Upper lobe of left lung (tissue), 4 donors: ENCODE measurements at regions not wholly inside any gene's neighbourhood (a gene's known extent, or its start where the extent isn't known, plus 50 kb on each side); places are given as distances from the start of the nearest gene placed in this dataset.
"Not testable (repeated sequence)": the region's sequence is repeated elsewhere in the genome, so short reads cannot be mapped to it uniquely, and the experiment has no call there.

Experiments
- CTCF ChIP-seq, 6 experiments: fragments of 450-650 bp in 4 of 6; fragments of 200-600 bp in 2 of 6; sonication (generic) in 2 of 6; IDR thresholded peaks; one replicate each; pipeline ENCODE4 v1.5.1; 2016 to 2019; ENCODE audit warnings: antibody characterized with exemption in 6 of 6
- EP300 ChIP-seq, 4 donors: sonication (generic); formaldehyde crosslinking; IDR thresholded peaks; one replicate each; pipeline ENCODE4 v1.5.1; 2017; ENCODE audit warnings: antibody characterized with exemption in 4 of 4, control low read depth in 2 of 4

GRCh38 chr9:97089361-97089760 lies 50.4 kb upstream of the CTSV start:
- TF ChIP-seq EP300, CTCF (IDR thresholded peaks at IDR 0.05): not testable (repeated sequence)
